ENCODE measurements at regions not wholly inside any gene's neighbourhood (a gene's known extent, or its start where the extent isn't known, plus 50 kb on each side); places are given as distances from the start of the nearest gene placed in this dataset.

DNA sequence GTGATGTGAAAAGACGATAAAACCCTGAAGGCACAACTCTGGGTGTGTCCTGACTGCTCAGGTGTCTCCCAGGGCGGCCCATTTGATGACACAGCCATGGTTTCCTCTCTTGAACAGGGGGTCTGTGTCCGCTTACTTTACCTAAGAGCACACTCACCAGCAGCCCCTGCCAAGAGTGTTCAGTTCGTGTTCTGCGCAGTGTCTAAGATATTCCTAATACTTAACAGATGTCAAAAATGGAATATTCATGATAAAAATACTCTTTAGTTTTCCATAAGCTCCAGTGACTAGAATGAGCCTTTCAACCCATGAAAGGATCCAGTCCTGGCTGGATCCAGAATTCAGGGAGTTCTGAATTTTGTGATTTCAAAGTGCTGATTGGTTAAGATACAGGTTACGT, 492.4 kb downstream of the TNS3 start:
- TF ChIP-seq CTCF (IDR thresholded peaks at IDR 0.05; ENCODE audit: extremely low read depth, missing control alignments) = no peak
- no peak for DNase-seq (ENCODE audit: low spot score)

DNA sequence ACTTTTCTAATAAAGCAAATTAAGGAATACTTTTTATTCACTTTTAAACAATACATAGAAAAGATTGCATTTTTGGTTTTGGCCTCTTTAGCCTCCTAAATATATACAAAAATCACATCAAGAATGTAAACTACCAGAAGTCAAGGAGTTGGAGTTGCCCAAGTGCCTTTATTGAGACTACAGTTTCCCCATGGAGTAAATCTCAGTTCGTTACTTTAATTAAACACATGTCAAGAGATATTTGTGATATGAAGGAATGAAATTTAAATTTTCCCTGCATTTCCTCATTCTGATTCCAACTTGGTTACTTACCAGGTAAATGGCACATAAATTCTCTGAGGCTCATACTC, 492.9 kb downstream of the TNS3 start:
- no peak for DNase-seq (ENCODE audit: low spot score)
- TF ChIP-seq CTCF (IDR thresholded peaks at IDR 0.05; ENCODE audit: extremely low read depth, missing control alignments) = no peak

DNA sequence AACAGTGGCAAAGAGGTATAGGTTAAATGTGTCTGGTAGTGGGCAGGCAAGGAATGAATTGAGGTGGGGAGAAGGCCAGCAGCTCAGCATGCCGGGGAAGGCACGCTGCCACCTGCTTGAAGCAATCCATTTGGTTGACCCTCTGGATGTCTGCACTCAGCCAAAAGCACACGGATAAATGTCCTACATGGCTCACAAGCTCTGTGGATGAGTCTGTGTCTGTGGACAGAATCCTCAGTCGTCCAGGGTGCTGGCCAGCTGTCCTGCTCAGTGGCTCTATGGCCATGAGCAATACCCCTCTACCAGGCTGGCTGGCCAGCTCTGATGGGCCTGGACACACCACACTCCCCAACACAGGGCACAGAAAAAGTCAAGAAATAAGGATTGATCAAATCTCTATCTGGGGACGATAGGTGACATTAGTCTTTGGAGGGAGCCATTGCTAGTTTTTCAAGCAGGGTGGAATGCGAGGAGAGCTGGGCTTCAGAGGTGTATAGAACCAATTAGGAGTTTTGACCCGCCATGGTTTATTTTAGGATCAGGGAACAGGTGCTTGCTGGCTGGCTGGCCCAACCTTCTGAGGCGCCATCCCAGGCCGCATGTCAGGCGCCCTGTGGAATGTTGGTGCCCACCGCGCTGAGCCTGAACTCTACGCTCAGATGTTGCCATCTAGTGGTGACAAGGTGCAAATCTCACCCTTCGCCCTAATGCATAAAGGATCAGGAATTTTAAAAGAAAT, 493.4 kb downstream of the TNS3 start:
- TF ChIP-seq CTCF (IDR thresholded peaks at IDR 0.05; ENCODE audit: extremely low read depth, missing control alignments) = peak; percentile 68

GRCh38 chr7:47087866-47088265, 494.0 kb downstream of the TNS3 start:
- no peak for TF ChIP-seq CTCF (IDR thresholded peaks at IDR 0.05; ENCODE audit: extremely low read depth, missing control alignments)
- DNase-seq (ENCODE audit: low spot score) = no peak

More for the DNA sequence above, 493.4 kb downstream of the TNS3 start:
- DNase-seq (ENCODE audit: low spot score) = peak; percentile 45

- DNase-seq (ENCODE audit: low spot score) = no peak
- TF ChIP-seq CTCF (IDR thresholded peaks at IDR 0.05; ENCODE audit: extremely low read depth, missing control alignments) = no peak
These were observed 496.2 kb downstream of the TNS3 start for GRCh38 chr7:47085491-47086275.

GRCh38 chr7:47083476-47084250, 498.2 kb downstream of the TNS3 start:
- no peak for TF ChIP-seq CTCF (IDR thresholded peaks at IDR 0.05; ENCODE audit: extremely low read depth, missing control alignments)
- no peak for DNase-seq (ENCODE audit: low spot score)

- TF ChIP-seq CTCF (IDR thresholded peaks at IDR 0.05; ENCODE audit: extremely low read depth, missing control alignments) = no peak
- no peak for DNase-seq (ENCODE audit: low spot score)
These were observed 501.1 kb downstream of the TNS3 start for GRCh38 chr7:47080816-47081215.
